ENCODE measurements at regions not wholly inside any gene's neighbourhood (a gene's known extent, or its start where the extent isn't known, plus 50 kb on each side); places are given as distances from the start of the nearest gene placed in this dataset.

DNA sequence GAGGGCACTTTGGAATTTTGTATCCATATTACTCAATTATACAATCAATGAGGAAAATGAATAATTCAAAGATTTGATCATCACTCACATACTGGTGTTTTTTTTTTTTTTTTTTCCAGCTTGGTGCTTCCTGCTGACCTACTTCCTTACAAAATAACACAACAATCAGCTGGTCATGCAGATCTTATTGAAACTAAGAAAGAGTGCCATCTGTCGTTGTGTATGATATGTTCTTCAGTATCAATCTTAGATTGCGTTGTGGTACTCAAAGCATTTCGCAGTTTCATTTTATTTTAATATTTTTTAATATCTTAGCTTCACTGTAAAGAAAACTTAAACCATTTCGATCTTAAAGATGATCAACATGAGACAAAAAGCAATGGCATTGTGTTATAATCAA is 155.6 kb downstream of the OGFRL1 start:
- TF ChIP-seq CTCF (IDR thresholded peaks at IDR 0.05) (peak in 2 of 6 experiments; percentile 21 to 40), POLR2A (IDR thresholded peaks at IDR 0.05) (no peak)

All from thyroid gland (tissue), 4 donors.